Endothelial cell of umbilical vein (primary cell): ENCODE measurements at regions not wholly inside any gene's neighbourhood (a gene's known extent, or its start where the extent isn't known, plus 50 kb on each side); places are given as distances from the start of the nearest gene placed in this dataset.

Source experiments
- BruUV-seq: library from RNA; stranded (reverse); fragments of 400-500 nt; replicated peaks from 2 replicates; lab custom pipeline; 2021; lab: Mats Ljungman, UMichigan
- CTCF ChIA-PET: fragments of 300-600, 350-600 bp; sonication (Branson Sonifier 250); formaldehyde crosslinking; loops from one replicate; lab custom pipeline; 2021; ENCODE audit warnings: antibody characterized with exemption, inconsistent platforms; lab: Charles Lee
- POLR2A ChIA-PET: fragments of 300-600, 350-600 bp; sonication (Branson Sonifier 250); formaldehyde crosslinking; loops from one replicate; lab custom pipeline; 2021; ENCODE audit warnings: antibody characterized with exemption, inconsistent platforms; lab: Charles Lee
- DNase-seq: peaks from one replicate; pipeline ENCODE4 v3.0.0-alpha.2; 2011; ENCODE audit warnings: low read depth, low spot score
- FAIRE-seq: peaks from 2 replicates; lab custom pipeline; 2011; peaks lifted over from hg19 to GRCh38; lab: Jason Lieb, UNC
- H2AFZ ChIP-seq: 2 replicates; pipeline ENCODE4 v1.6.0; 2012; ENCODE audit warnings: low read depth, low read length, control low read depth, inconsistent platforms
- H3K27ac ChIP-seq: 2 replicates; pipeline ENCODE4 v1.5.1; 2011; ENCODE audit warnings: low read depth, mild to moderate bottlenecking, control low read depth, low read length, moderate library complexity; ENCODE audit not compliant: insufficient read depth
- H3K27me3 ChIP-seq, 2 experiments: 2 replicates each; pipeline versions ENCODE4 v1.6.0 to v1.6.1; 2011; ENCODE audit warnings: low read length in 2 of 2, mixed read lengths in 1 of 2; ENCODE audit not compliant: control insufficient read depth in 2 of 2, insufficient read depth in 2 of 2
- H3K36me3 ChIP-seq, 2 experiments: 2 replicates in 1 of 2; 3 replicates in 1 of 2; pipeline ENCODE4 v1.5.1; 2011; ENCODE audit warnings: low read length in 2 of 2, mild to moderate bottlenecking in 1 of 2, moderate library complexity in 1 of 2; ENCODE audit not compliant: control insufficient read depth in 2 of 2, insufficient read depth in 2 of 2; ENCODE audit errors: extremely low read depth in 1 of 2
- H3K4me1 ChIP-seq: 3 replicates; pipeline ENCODE4 v1.5.1; 2011; ENCODE audit warnings: mild to moderate bottlenecking, low read length; ENCODE audit not compliant: control insufficient read depth, insufficient read depth; ENCODE audit errors: extremely low read depth
- H3K4me2 ChIP-seq: 2 replicates; pipeline ENCODE4 v1.6.1; 2011; ENCODE audit warnings: low read length, control low read depth, mixed read lengths; ENCODE audit not compliant: insufficient read depth
- H3K4me3 ChIP-seq, 3 experiments: fragments of 200-600 bp in 1 of 3; sonication (generic), shearing (Covaris generic) in 1 of 3; replicated peaks in 1 of 3; 2 replicates each; pipeline ENCODE4 v1.5.1; 2011 to 2016; ENCODE audit warnings: control low read depth in 3 of 3, low read length in 3 of 3, mild to moderate bottlenecking in 2 of 3, inconsistent platforms in 1 of 3, low read depth in 1 of 3, moderate library complexity in 1 of 3; ENCODE audit not compliant: insufficient read depth in 1 of 3
- H3K79me2 ChIP-seq: 2 replicates; pipeline ENCODE4 v1.6.0; 2012; ENCODE audit warnings: low read length, inconsistent platforms; ENCODE audit not compliant: control insufficient read depth, insufficient read depth
- H3K9ac ChIP-seq: replicated peaks from 2 replicates; pipeline ENCODE3; 2011; ENCODE audit warnings: low read length, control low read depth; ENCODE audit not compliant: insufficient read depth; ENCODE audit errors: extremely low read depth
- H3K9me1 ChIP-seq: replicated peaks from 3 replicates; pipeline ENCODE4 v1.6.0; 2011; ENCODE audit warnings: mild to moderate bottlenecking, low read length; ENCODE audit not compliant: control insufficient read depth, insufficient read depth; ENCODE audit errors: extremely low read depth
- H3K9me3 ChIP-seq: replicated peaks from 2 replicates; pipeline ENCODE4 v1.5.1; 2012; ENCODE audit warnings: low read length, inconsistent platforms; ENCODE audit not compliant: control insufficient read depth, insufficient read depth
- H4K20me1 ChIP-seq: replicated peaks from 2 replicates; pipeline ENCODE3; 2011; ENCODE audit warnings: mild to moderate bottlenecking, low read length; ENCODE audit not compliant: control insufficient read depth, insufficient read depth; ENCODE audit errors: extremely low read depth
- EZH2 ChIP-seq: IDR thresholded peaks from 2 replicates; pipeline ENCODE4 v1.6.1; 2012; ENCODE audit warnings: borderline replicate concordance, low read depth, mild to moderate bottlenecking, moderate library complexity, low read length, inconsistent platforms; ENCODE audit not compliant: severe bottlenecking
- FOS ChIP-seq: IDR thresholded peaks from 2 replicates; pipeline ENCODE4 v1.6.1; 2011; ENCODE audit warnings: mild to moderate bottlenecking, low read length, moderate library complexity, borderline replicate concordance; ENCODE audit not compliant: insufficient read depth
- GATA2 ChIP-seq: IDR thresholded peaks from 2 replicates; pipeline ENCODE4 v1.7.0; 2011; ENCODE audit warnings: low read depth, mild to moderate bottlenecking, moderate library complexity, mixed read lengths, low read length; ENCODE audit not compliant: insufficient read length, insufficient read depth
- JUN ChIP-seq: IDR thresholded peaks from 2 replicates; pipeline ENCODE4 v1.6.1; 2011; ENCODE audit warnings: borderline replicate concordance, low read depth; ENCODE audit not compliant: insufficient read length, insufficient read depth
- MAX ChIP-seq: IDR thresholded peaks from 2 replicates; pipeline ENCODE4 v1.6.1; 2011; ENCODE audit not compliant: insufficient read depth, insufficient read length
- MYC ChIP-seq: IDR thresholded peaks from one replicate; pipeline ENCODE4 v1.6.1; 2011; ENCODE audit warnings: mild to moderate bottlenecking, low read depth, low read length
- POLR2A ChIP-seq: IDR thresholded peaks from 2 replicates; pipeline ENCODE4 v1.6.1; 2012; ENCODE audit warnings: low read depth, mild to moderate bottlenecking, control low read depth, low read length
- POLR2AphosphoS5 ChIP-seq: IDR thresholded peaks from 2 replicates; pipeline ENCODE4 v1.6.1; 2012; ENCODE audit warnings: low read depth, mild to moderate bottlenecking, control low read depth, low read length, moderate library complexity; ENCODE audit not compliant: insufficient read depth
- dilution Hi-C: fragments of 300-500 bp; cut with MboI; formaldehyde crosslinking; loops from one replicate; pipeline ENCODE4 v1.15.0; 2019; ENCODE audit warnings: low sequenced_read_pairs; ENCODE audit not compliant: extremely low pct_ligation_motif_present
- intact Hi-C: fragments of 100-400 bp; cut with micrococcal nuclease; formaldehyde crosslinking; loops from one replicate; pipeline ENCODE4 v1.10.0; 2022
- TF ChIP-seq, protein P1 (sequence below), 2 donors: IDR thresholded peaks; 1 replicate in 1 of 2; 2 replicates in 1 of 2; pipeline ENCODE4 v1.5.1; 2011; ENCODE audit warnings: low read length in 2 of 2, mild to moderate bottlenecking in 2 of 2, moderate library complexity in 2 of 2, control low read depth in 1 of 2, inconsistent platforms in 1 of 2, low read depth in 1 of 2; ENCODE audit not compliant: insufficient read depth in 1 of 2; ENCODE audit errors: extremely low read depth in 1 of 2

- Histone ChIP-seq H4K20me1 (no peaks in the 10 kb centered on the region), H3K9me1 (no peaks in the 10 kb centered on the region), H3K27me3 (peaks cover 2 to 7% of the 10 kb centered on the region in 2 experiments), H3K4me1 (no peaks in the 10 kb centered on the region), H2AFZ (no peak overlapping the region), H3K9me3 (no peaks in the 10 kb centered on the region), H3K79me2 (no peaks in the 10 kb centered on the region), H3K4me3 (no peak overlapping the region), H3K27ac (no peak overlapping the region), H3K9ac (no peak overlapping the region), H3K36me3 (no peaks in the 10 kb centered on the region), H3K4me2 (no peak overlapping the region)
- no peak for TF ChIP-seq EZH2
- TF ChIP-seq GATA2 = no peak
- no peak for TF ChIP-seq POLR2A
- TF ChIP-seq MAX = no peak
- TF ChIP-seq FOS = no peak
- TF ChIP-seq, protein P1, sequence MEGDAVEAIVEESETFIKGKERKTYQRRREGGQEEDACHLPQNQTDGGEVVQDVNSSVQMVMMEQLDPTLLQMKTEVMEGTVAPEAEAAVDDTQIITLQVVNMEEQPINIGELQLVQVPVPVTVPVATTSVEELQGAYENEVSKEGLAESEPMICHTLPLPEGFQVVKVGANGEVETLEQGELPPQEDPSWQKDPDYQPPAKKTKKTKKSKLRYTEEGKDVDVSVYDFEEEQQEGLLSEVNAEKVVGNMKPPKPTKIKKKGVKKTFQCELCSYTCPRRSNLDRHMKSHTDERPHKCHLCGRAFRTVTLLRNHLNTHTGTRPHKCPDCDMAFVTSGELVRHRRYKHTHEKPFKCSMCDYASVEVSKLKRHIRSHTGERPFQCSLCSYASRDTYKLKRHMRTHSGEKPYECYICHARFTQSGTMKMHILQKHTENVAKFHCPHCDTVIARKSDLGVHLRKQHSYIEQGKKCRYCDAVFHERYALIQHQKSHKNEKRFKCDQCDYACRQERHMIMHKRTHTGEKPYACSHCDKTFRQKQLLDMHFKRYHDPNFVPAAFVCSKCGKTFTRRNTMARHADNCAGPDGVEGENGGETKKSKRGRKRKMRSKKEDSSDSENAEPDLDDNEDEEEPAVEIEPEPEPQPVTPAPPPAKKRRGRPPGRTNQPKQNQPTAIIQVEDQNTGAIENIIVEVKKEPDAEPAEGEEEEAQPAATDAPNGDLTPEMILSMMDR (IDR thresholded peaks at IDR 0.05; ENCODE audit: extremely low read depth in 1 of 2, insufficient read depth in 1 of 2, low read depth in 1 of 2, low read length in 2 of 2) = no peak
- TF ChIP-seq POLR2AphosphoS5 = no peak
- no peak for TF ChIP-seq MYC
- TF ChIP-seq JUN = no peak
- FAIRE-seq = no peak
- dilution Hi-C loops (no loop called here), intact Hi-C loops (no loop called here)
- DNase-seq = no peak
- POLR2A ChIA-PET = no interaction called here
- BruUV-seq = no TSS peak
- CTCF ChIA-PET = interaction anchor here (0.9 to 1.6 kb wide), 5 partner anchors 8 to 58 kb away, joined by 3 to 6 read pairs (median 3); no protein-coding TSS in a partner anchor
Measured at GRCh38 chr2:36294316-36294721, 61.3 kb upstream of the CRIM1 start.
